MM.1S (cell line): ENCODE measurements at regions not wholly inside any gene's neighbourhood (a gene's known extent, or its start where the extent isn't known, plus 50 kb on each side); places are given as distances from the start of the nearest gene placed in this dataset.

Experiments
- EZH2 ChIP-seq: fragments of 300-600 bp; sonication (generic); optimal IDR thresholded peaks from 2 replicates; pipeline ENCODE3; 2017; ENCODE audit warnings: low read depth, mild to moderate bottlenecking, antibody characterized with exemption, low read length, mixed read lengths
- TF ChIP-seq, protein P1 (sequence below): fragments of 300-600 bp; sonication (generic); IDR thresholded peaks from 2 replicates; pipeline ENCODE4 v1.5.1; 2016; ENCODE audit warnings: antibody characterized with exemption, low read length, mixed read lengths

DNA sequence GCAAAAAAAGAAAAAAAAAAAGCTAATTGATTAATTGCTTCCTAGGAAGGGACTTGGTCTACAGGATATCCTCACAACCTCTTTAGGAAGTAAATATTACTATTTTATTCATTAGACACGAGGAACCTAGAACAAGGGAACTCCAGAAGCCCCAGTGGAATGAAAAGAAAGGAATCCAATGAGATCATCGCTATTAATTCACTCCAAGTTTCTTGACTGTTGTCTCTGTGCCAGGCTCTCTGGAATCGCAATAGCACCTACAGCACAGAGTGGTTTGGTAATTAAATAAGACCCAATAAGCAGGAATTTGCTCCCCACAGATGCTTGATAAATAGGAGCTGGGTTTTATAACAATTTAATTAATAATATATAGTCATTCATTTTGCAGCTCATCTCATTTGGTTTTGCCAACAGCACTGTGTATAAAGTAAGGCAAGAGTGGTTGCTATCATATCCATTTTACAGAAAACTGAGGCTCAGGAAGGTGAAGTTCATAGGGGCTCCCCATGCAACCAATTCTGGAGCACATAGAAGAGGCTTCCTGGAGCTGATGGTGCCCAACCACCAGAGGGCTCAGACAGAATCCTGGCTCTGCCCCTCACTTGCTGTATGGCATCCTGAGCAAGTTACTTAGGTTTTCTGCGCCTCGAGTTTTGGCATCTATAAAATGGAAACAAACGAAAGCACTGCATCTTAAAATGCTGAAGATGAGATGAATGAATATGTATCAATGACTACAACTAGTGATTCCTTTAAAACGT, 420.2 kb downstream of the MED13L start:
- TF ChIP-seq, protein P1, sequence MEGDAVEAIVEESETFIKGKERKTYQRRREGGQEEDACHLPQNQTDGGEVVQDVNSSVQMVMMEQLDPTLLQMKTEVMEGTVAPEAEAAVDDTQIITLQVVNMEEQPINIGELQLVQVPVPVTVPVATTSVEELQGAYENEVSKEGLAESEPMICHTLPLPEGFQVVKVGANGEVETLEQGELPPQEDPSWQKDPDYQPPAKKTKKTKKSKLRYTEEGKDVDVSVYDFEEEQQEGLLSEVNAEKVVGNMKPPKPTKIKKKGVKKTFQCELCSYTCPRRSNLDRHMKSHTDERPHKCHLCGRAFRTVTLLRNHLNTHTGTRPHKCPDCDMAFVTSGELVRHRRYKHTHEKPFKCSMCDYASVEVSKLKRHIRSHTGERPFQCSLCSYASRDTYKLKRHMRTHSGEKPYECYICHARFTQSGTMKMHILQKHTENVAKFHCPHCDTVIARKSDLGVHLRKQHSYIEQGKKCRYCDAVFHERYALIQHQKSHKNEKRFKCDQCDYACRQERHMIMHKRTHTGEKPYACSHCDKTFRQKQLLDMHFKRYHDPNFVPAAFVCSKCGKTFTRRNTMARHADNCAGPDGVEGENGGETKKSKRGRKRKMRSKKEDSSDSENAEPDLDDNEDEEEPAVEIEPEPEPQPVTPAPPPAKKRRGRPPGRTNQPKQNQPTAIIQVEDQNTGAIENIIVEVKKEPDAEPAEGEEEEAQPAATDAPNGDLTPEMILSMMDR: no peak
- TF ChIP-seq EZH2: no peak
